RPMI8226 (cell line): ENCODE measurements at regions not wholly inside any gene's neighbourhood (a gene's known extent, or its start where the extent isn't known, plus 50 kb on each side); places are given as distances from the start of the nearest gene placed in this dataset.
"Not testable (repeated sequence)": the region's sequence is repeated elsewhere in the genome, so short reads cannot be mapped to it uniquely, and the experiment has no call there.

Source experiments
- DNase-seq: peaks from one replicate; pipeline ENCODE4 v3.0.0-alpha.2; 2015

DNA sequence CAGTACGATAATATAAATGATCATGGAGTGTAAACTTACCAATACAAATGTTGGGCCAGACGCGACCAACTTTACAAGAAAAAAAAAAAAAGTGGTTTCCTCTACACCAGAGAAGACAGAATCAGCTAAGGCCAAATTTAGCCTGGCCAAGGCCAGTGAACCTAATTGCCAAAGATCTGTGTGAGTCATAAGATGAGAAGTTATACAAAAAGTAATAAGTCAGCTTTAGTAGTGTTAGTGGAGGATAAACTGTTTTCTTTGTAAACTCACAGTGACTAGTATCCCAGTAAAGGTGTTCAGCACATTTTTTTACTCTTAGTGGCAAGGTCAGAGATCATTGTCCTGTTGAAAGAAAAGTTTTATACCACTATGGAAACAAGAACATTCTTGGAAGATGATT is 531.4 kb upstream of the TECRL start:
- DNase-seq: no peak

DNA sequence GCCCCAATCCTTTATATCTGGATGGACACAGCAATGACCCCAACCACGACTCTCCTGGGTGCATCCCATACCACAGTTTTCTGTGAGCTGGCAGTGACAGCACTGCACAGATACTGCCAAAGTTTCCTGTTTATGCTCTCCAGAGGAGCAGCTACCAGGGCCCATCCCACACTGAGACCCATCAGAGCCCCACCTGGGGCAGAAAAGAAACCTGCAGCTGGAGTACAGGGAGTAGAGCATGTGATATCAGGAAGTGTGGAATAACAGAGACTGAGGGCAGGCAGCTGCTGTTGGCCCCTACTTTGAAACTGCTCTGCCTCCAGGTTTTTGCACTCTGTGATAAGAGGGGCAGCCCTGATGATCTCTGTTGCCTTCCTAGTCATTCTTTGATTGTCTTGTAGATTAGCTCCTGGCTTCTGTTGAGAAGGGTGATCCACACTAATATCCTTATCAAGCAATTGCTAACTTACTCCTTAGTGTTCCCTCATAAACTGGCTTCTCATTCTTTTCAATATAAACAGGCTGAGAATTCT is 526.3 kb upstream of the TECRL start:
- no peak for DNase-seq

DNA sequence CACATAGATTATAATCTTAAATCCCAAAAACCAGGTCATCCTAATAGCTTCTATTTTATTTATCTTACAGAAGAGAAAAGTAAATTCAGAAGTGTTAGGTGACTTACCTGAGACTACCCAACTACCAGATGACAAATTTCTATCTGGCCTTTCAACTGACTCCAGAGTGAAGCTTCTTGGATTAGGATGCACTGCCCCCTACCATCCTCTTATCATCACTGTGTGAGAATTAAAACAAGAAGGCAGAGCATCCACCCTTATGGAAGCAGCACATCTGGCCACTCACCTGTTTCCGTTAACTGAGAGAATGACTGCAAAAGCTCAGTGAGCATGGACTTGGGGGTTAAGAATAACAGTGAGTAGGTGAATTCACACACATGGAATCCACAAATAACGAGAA is 502.6 kb upstream of the TECRL start:
- DNase-seq: no peak

DNA sequence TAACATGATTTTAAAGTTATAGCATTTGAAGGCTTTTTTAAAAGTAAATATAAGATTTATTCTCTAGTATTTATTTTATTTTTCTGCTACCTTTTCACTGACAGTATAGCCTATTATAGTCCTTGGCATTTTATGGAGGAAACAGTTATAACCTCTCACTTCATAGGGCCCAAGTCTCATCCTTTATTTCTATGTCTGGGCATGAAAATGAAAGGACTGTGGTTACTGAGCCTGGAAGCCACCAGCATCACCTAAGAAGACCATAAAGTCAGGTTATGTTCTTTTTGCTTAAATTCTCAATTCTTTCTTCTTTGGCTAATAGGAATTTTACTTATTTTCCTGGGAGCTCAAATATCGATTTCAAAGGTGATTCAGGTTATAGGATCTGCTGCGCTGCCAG is 494.7 kb upstream of the TECRL start:
- no peak for DNase-seq

DNA sequence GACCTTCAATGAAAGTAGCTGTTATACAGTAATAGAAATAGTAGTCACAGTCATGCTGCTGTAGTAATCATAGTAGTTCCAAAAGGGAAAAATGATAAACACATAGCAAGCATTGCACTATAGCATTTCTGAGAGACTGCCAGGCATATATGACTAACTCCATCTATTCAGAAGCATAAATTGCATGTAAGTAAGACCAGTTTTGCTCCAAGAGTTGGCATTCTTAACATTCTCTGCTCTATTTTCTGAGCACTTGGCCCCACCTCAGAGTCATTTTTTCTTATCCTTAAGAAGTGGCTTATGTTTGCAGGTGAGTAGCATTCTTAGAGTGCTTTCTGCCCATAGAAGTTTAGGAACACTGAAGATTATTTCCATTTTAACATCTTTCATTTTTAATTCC is 490.3 kb upstream of the TECRL start:
- no peak for DNase-seq

DNA sequence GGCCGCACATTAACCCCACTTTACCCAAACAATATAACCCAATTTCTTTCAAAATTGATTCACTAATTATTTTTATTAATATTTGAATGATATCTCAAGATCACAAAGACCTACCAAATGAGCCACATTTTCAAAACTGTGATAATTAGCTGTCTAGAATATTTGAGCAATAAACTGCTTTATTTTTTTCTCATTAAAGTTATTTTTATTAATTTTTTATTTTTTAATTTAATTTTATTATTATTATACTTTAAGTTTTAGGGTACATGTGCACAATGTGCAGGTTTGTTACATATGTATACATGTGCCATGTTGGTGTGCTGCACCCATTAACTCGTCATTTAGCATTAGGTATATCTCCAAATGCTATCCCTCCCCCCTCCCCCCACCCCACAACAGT is 489.8 kb upstream of the TECRL start:
- DNase-seq: not testable (repeated sequence)

DNA sequence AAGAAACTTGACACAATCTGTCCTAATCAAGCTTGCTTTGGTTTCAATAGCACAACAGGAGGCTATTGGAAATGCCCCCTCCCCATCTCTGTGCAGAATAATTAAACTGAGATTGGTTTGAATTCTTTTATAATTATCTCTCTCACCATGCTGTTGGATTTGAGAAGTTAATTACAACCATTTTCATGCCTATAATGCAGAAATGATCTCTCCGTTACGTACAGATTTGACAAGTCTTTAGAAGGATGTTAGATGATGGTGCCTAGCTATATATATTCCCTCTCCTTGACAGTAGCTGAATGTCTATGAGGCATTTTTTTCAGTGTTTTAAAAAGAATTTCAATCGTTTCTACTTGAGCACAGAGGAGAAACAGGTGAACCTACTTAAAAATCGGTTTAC is 488.4 kb upstream of the TECRL start:
- no peak for DNase-seq

DNA sequence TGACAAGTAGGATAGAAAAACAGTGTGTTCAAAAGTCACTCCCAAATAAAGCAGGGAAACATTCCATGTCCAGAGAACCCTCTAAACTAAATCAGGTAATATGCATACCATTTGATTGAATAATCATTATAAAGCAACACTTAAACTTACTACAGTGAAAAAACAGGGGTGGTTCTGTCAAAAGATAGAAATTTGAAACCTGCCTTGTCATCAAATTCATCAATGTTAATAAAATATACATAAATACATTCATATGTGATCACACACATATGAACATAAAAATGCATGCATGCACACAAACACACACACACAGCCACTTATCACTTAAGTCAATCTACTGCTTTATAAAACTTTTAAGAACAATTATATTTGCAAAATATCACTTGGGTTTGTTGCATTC is 485.8 kb upstream of the TECRL start:
- DNase-seq: no peak

DNA sequence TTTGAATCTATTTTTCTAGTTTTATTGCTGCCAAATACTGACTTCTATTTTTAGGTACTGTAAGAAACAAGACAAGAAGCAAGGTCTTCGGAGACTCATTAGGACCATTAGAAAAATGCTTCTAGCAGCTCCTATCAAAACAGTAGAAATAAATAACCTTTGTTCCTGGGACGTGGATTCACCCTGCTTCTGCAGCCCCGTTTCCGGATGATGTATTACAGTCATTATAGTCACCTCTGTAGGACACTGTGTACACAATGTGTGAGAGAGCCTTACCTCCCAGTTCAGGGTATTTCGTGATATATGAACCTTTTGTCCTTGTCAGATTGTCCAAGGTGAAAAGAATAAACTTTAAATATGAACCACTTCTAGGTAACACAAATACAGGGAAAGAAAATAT is 484.0 kb upstream of the TECRL start:
- no peak for DNase-seq

DNA sequence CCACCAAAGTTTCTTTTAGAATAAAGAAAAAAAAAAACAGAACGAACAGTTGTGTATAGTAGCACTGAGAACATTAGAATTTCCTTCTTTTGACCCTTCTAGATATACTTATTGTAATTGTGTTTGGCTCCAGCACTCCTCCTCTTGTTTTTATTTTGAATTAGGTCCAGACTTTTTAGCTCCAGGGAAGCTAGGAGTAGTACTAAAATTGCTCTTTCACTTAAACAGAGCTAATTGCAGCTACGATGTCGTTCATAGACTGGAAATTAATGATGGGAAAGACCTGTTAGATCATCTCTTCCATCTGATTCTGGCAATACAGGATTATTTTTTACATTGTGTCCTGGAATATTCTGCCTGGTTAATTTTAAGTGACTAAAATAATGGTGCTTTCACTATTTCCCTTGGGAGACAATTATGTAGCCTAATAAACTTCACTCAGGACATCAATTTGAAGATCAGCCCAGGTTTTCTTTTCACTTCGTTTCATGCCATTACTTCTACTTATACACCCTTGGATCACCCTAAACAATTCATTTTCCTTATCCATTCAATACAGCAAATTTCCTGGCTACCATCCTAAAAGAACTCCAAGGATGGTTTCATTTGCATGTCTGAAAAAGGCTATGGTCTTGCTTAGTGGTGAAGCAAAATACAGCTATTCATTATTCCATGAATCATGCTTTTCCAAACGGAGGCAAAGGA is 480.8 kb upstream of the TECRL start:
- DNase-seq: no peak

DNA sequence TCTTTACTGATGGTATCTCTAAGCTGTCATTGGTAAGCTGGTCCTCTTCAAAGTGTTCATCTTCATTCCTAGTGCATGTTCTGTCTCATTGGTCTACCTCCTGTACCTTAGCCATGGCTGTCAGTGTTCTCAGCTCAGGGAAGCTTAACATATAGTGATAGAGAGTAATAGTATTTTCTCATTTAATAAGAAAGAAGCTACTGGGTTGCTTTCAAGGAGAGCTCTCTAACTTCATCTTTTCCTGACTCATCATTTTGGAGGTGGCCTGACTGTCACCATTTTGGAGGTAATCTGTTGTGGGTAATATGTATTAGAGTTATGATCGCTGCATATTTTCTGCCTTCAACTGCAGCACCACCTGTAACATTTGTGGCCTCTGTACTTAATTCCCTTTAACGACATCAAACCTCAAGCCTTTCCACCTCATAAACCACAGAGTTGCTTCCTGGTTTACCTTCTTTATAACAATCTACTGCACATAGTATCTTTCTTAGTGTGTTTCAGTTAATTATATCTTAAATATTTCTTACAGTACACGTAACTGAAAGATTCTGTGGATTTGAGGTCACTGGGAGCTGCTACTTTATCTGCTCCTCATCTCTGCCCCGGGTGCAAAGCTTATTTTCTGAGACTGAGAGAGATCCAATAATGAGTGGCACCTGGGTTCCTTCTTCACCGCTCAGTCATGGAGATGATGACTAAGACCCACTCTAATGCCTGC is 474.0 kb upstream of the TECRL start:
- DNase-seq: no peak

DNA sequence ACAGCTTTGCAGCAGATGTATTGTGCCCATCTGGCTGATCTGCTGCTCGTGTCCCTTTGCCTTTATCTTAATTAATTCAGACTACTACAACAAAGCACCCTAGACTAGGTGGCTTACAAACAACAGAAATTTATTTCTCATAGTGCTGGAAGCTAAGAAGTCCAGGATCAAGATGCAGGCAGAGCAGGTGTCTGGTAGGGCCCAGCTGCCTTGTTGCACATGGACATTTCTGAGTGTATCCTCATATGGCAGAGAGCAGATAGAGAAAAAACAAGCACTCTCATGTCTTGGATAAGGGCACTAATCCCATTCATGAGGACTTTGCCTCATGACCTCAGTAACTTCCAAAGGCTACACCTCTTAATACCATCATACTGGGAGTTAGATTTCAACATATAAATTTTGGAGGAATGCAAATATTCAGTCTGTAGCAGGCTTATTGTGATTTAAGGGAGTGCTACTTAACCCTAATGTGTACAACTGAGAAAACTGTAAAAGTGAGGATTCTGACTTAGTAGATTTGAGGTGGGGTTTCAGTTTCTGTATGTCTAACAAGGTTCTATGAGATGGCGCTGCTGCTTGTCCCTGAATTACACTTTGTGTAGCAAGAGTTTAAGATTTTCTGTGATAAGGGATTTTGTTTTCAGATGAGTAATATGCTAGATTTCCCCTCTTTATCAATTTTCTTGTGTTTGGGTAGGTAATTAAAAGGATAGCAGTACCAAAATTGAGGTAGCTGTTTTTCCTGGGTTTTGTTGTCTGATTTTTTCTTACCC is 473.2 kb upstream of the TECRL start:
- no peak for DNase-seq

DNA sequence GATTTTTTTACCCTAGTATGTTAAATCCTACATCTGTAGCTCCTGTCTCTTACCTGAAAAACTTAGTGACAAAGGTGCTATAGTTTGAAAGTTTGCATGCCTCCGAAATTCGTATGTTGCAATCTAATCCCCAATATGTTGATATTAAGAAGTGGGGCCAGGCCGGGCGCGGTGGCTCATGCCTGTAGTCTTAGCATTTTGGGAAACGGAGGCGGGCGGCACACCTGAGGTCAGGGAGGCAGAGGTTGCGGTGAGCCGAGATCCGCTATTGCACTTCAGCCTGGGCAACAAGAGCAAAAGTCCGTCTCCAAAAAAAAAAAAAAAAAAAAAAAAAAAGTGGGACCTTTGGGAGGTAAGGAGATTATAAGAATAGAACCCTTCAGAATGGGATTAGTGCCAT is 471.3 kb upstream of the TECRL start:
- no peak for DNase-seq

DNA sequence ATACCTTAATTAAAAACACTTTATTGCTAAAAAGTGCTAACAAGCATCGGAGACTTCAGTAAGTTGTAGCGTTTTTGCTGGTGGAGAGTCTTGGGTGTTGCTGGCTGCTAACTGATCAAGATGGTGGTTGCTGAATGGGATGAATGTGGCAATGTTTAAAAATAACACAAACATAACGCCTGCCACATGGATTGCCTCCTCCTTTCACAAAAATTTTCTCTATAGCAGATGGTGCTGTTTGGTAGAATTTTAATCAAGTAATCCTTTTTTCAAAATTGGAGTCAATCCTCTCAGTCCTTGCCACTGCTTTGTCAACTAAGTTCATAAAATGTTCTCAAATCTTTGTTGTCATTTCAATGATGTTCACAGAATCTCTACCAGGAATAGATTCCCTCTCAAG is 466.8 kb upstream of the TECRL start:
- no peak for DNase-seq

DNA sequence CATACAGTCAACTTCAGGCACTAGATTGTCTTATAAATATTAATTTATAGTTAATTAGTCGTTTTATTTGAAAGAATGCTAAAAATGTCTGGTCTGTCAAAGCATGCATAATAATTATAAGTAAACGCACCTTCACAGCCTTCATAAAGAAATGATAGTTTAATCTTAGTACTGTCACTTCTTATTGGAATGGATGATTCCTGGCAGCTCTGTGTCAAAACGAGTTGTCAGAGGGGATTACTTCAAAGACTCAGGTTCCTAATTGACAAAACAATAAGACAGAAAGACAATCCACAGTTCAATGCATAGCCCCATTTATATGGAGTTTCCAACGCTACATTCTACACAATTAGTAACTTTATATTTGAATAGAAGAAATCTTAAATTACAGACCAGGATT is 461.3 kb upstream of the TECRL start:
- DNase-seq: no peak

DNA sequence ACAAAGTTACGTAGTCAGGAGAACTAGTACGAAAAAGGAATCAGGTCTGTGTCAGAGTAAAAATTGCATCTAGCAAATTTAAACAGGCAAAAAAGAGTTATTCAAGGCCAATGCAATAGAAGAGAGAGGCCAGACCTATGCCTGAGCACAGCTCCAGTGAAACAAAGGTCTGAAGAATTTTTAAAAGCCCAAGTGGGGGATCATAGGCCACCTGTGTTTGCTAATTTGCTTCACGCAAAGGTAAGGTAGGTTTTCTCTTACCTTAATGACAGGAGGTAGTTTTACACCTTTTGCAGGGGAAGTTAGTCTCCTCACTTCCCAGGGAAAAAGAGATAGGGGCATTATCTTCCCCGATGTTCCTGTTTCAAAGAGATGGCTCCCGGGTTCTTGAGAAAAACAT is 448.6 kb upstream of the TECRL start:
- no peak for DNase-seq

DNA sequence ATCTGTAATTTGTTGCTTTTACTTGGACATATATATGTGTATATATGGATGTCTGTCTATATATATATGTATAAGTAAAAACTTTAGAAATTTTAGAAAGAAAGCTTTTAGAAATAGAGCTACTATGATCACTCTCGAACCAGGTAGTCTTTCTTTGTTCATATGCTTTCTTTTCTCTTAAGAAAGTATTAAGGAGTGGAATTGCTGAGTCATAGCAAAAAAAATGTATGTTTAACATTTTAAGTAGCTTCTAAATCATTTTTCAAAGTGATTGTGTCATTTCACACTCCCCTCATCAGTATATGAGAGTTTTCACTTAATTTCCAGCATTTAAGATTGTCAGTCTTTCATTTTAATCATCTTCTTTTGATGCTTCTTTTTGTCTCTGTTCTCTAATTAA is 447.9 kb upstream of the TECRL start:
- DNase-seq: no peak

DNA sequence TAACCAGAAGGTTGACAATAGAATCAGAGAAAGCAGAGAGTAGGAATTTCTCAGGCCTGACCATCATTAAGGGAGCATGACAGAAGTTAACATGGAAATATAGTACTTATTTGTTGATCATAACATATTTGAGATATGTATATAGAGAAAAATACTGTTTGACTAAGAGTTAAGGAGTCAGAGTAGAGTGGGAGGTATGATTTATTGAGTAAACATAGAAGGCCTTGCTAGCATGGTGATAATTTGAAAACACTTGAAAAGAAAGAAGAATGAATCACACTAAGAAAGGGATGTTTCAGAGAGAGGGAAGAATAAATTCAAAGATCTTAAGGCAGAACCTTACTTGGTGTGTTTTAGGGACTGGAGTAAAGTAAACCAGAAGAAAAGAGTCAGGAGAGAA is 437.2 kb upstream of the TECRL start:
- no peak for DNase-seq

DNA sequence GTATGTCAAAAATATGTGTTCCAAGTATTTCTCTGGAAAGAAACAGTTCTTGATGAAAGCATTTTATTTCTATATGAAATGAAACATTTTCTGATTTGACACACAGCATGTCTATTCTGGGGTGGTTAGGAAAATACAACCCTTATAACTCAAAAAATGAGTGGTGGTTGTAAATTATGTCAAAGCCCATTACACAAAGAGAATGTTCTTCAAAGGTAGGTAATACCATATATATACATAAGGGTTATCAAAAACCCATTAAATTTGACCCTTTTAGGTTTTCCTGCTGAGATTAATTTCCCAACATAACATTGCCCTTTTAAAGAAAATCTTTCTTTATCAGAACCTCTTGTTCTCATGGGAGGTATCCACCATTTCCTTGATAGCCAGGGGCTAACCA is 420.5 kb upstream of the TECRL start:
- DNase-seq: no peak

DNA sequence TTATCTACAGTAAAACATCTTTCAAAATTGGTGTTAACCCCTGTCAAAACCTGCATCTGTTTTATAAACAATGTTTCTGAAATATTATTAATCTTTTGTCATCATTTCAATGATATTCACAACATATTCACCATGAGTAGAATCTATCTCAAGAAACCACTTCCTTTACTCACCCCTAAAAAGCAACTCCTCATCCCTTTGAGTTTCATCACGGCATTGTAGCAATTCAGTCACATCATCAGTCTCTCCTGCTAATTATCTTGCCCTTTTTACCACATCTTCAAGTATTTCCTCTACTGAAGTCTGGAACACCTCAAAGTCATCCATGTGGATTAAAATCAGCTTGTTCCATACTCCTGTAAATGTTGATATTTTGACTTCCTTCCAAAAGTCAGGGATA is 415.3 kb upstream of the TECRL start:
- no peak for DNase-seq

DNA sequence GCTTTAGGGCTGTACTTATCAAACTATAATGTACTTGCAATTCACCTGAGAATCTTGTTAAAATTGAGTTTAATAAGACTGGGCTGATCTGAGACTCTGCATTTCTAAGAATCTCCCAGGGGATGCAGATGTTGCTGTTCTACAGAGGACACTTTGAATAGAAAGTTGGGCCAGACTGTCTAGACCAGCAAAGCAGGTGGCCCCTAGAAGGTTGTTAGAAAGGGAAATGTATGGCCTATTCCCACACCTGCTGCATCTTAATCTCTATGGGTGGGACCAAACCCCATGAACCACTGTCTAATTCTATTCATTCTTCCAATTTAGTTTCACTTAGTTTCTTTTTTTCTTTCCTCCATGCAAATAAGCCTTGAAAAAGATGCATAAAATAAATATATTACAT is 413.2 kb upstream of the TECRL start:
- no peak for DNase-seq

DNA sequence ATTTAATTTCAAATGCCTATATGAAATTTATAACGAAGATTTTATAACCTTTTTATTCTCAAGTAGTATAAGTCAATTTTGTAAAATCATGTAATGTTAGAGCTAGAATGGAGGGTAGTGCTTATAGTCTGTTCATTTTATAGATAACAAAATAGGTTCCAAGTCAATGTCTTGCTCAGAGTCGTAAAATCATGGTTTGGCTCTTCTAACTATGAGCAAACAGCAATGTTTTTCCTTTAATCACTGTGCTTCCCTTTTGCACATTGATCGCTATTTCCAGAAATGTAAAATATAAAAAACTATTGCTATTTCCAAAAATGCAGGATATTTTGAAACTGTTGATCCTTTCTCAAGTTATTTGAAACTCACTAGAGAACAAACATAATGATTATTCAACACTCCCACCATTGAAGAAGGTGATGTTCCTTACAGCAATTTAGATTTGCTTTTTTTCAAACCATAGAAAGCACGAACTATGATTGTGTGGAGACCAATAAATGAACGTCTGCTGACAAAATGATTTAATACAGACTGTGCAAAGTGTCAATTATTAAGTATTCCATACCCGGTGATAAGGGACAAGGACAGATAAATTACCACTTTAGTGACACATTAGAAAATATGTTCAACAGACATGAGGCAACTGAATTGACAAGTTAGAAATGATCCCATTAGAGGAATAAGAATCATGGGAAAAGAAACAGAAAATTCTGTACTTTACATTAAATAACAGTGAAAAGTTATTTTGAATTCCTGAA is 412.1 kb upstream of the TECRL start:
- DNase-seq: no peak

DNA sequence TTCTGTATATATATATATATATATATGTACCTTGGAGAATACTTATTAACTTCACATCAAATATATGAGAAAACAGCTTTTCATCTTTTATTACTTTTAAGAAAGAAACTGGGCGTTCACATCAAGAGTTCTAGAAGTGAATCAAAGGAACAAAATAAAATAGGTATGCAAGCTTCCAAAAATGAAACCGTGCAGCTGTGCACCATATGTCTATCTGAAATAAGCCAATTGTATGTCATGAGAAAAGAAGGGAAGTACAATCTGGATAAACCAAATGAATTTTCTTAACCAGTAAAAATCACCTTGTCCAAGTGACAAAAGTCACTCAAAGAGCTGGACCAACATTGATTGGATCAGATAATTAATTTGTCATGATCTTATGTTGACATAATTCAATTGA is 405.4 kb upstream of the TECRL start:
- no peak for DNase-seq
